PFSK-1 (cell line): ENCODE measurements at regions not wholly inside any gene's neighbourhood (a gene's known extent, or its start where the extent isn't known, plus 50 kb on each side); places are given as distances from the start of the nearest gene placed in this dataset.

ENCODE experiments used
- POLR2AphosphoS5 ChIP-seq: IDR thresholded peaks from 2 replicates; pipeline ENCODE4 v1.6.1; 2012; ENCODE audit warnings: low read depth, mild to moderate bottlenecking, control low read depth, low read length, moderate library complexity
- TAF1 ChIP-seq: IDR thresholded peaks from 2 replicates; pipeline ENCODE4 v1.6.1; 2012; ENCODE audit warnings: low read length, control low read depth, borderline replicate concordance; ENCODE audit not compliant: insufficient read depth

- no peak for TF ChIP-seq POLR2AphosphoS5
- TF ChIP-seq TAF1: no peak
Observed at GRCh38 chr5:6307304-6307703, 71.0 kb downstream of the MED10 start.
